HEK293T (cell line): ENCODE measurements at regions not wholly inside any gene's neighbourhood (a gene's known extent, or its start where the extent isn't known, plus 50 kb on each side); places are given as distances from the start of the nearest gene placed in this dataset.

ENCODE experiments used
- ELF4 ChIP-seq: fragments of 450-650 bp; IDR thresholded peaks from 2 replicates; pipeline ENCODE4 v1.6.1; 2017; ENCODE audit warnings: antibody characterized with exemption
- FOXA1 ChIP-seq: fragments of 450-650 bp; IDR thresholded peaks from 2 replicates; pipeline ENCODE4 v1.6.1; 2016; ENCODE audit warnings: mild to moderate bottlenecking
- FOXK2 ChIP-seq: fragments of 450-650 bp; IDR thresholded peaks from 2 replicates; pipeline ENCODE4 v1.6.1; 2016; ENCODE audit warnings: mild to moderate bottlenecking
- FOXM1 ChIP-seq: fragments of 450-650 bp; IDR thresholded peaks from 2 replicates; pipeline ENCODE4 v1.6.1; 2017; ENCODE audit warnings: mild to moderate bottlenecking, borderline replicate concordance
- L3MBTL2 ChIP-seq: fragments of 450-650 bp; conservative IDR thresholded peaks from 2 replicates; pipeline ENCODE4 v1.6.1; 2016; ENCODE audit warnings: mild to moderate bottlenecking
- LEF1 ChIP-seq: fragments of 450-650 bp; IDR thresholded peaks from 2 replicates; pipeline ENCODE4 v1.6.1; 2017; ENCODE audit warnings: mild to moderate bottlenecking, borderline replicate concordance
- NFRKB ChIP-seq: fragments of 450-650 bp; IDR thresholded peaks from 2 replicates; pipeline ENCODE4 v1.6.1; 2016; ENCODE audit warnings: mild to moderate bottlenecking, moderate library complexity
- SP1 ChIP-seq: fragments of 450-650 bp; IDR thresholded peaks from 2 replicates; pipeline ENCODE4 v1.6.1; 2017
- SUZ12 ChIP-seq: fragments of 450-650 bp; IDR thresholded peaks from 2 replicates; pipeline ENCODE4 v1.6.1; 2016; ENCODE audit warnings: mild to moderate bottlenecking
- ZNF384 ChIP-seq: fragments of 450-650 bp; IDR thresholded peaks from 2 replicates; pipeline ENCODE4 v1.6.1; 2016

GRCh38 chr4:71270901-71271300, 67.9 kb upstream of the SLC4A4 start:
- TF ChIP-seq FOXA1 (no peak), FOXM1 (no peak), ZNF384 (no peak), ELF4 (no peak), SUZ12 (no peak), SP1 (no peak), NFRKB (no peak), L3MBTL2 (no peak), LEF1 (no peak), FOXK2 (no peak)
